Left cardiac atrium (tissue), 4 donors: ENCODE measurements at regions not wholly inside any gene's neighbourhood (a gene's known extent, or its start where the extent isn't known, plus 50 kb on each side); places are given as distances from the start of the nearest gene placed in this dataset.

Source experiments
- ATAC-seq, 2 donors: fragments of 200-7000 bp; cut with Tn5 transposase; one replicate each; pipeline ENCODE4 v1.9.1; 2020; ENCODE audit warnings: mild to moderate bottlenecking in 2 of 2, moderate library complexity in 2 of 2
- DNase-seq: peaks from one replicate; pipeline ENCODE4 v3.0.0-alpha.2; 2020
- intact Hi-C, 2 donors: fragments of 100-400 bp; cut with DNase I; formaldehyde crosslinking; loops; one replicate each; pipeline versions ENCODE4 v1.14.1 to v1.15.1; 2022 to 2023
- donor health status: DM: no; HTN: yes; CAD: no.
- donor health status: DM: no; HTN: yes; CAD: no; lungs with severe emphysema.
- donor health status: DM: yes; HTN: yes; CAD: no.
- donor health status: Dilated cardiomyopathy.

GRCh38 chr2:558302-558642 lies 118.9 kb downstream of the TMEM18 start:
- intact Hi-C loops: no loop called here
- no peak for DNase-seq
- no peak for ATAC-seq

- ATAC-seq (peak in 1 of 2 donors; percentile 37), DNase-seq (peak; percentile 39)
- intact Hi-C loops: no loop called here
Measured at GRCh38 chr2:557635-558301, 119.4 kb downstream of the TMEM18 start.

DNA sequence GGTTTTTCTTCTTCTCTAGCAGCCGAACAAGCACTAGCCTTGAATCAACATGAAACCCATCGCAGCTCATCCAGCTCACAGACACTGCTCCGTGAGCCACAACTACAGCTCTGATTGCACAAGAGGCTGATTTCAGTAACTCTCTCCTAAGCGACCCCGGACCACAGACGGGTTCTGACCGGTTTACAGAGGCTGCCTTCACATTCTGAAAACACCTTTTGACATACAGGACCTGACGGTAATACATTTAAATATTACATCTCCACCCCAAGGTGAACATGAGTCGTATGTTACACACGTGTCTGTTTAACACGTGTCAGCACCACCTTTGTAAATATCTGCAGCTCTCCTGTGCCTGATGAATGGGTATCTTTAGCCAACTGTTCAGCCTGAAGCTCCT lies 120.7 kb downstream of the TMEM18 start:
- intact Hi-C loops: no loop called here
- no peak for ATAC-seq
- no peak for DNase-seq

DNA sequence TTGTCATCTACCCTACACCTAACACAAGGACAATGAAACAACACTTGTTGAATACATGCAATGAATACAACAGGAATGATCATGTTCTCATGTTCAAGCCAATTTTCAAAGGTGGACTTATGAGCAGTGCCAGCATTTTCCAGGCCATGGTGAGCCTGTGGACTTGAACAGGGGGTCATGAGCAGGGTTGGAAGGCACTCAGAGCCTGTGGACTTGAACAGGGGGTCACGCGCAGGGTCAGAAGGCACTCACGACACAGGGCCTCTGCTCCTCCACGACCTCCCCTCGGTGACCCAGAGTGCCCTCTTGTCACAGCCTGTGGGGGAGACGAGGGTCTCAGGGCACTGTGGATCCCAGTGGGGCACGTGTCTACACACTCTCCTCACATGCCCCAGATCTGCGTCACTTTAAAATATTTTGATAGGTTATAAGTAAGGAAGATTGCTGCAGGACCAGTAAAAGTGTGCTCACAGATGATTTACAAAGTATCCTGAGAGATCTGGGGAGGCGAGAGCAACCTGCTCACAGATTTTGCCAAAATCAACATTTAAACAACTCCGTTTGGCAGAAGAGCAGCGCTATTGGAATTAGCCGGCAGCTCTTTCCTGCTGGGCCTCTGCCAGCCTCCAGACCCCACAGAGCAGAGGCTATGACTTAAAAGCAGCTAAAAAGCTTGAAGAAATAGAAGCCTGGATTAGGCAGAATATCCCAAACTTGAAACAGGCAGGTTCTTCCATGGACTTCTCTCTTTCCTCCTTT lies 121.9 kb downstream of the TMEM18 start:
- DNase-seq (no peak), ATAC-seq (no peak)

DNA sequence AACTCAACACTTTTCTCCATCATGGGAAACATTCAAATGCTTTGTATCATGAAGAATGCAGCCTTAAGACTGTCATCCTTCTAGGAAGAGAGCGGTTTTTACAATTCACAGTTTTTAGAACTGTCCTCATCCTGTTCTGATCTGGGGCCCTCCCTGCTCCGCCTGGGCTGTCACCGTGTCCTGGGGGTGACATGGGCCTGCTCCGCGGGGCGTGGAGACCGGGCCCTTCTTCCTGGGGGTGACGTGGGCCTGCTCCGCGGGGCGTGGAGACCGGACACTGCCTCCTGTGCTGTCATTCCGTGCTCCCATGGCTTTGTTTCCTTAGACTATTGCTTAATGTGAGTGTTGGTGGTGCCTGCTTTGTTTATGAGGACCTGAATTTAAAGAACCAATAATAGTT lies 122.8 kb downstream of the TMEM18 start:
- DNase-seq (no peak), ATAC-seq (no peak)
- intact Hi-C loops: no loop called here

More for the DNA sequence above, 121.9 kb downstream of the TMEM18 start:
- intact Hi-C loops: no loop called here

- no peak for ATAC-seq
- no peak for DNase-seq
- intact Hi-C loops: no loop called here
Measured at GRCh38 chr2:552906-553305, 124.3 kb downstream of the TMEM18 start.

DNA sequence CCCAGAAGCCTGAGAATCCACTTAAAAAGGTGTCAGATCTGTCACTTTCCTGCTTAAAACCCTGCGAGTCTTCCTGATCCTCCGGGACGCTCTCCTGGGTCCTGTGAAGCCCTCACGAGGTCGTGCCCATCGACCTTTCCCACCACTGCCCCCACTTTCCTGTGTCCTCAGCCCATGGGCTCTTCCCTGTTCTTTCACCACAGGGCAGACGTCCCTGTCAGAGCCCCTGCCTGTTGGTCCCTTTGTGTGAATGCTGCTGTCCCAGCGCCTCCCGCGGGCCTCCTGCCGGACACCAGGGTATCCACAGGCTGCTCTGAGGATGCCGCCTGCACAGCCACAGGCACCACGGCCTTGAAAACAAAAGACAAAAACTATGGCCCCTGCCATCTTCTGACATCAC lies 125.6 kb downstream of the TMEM18 start:
- DNase-seq (no peak), ATAC-seq (no peak)
- intact Hi-C loops: no loop called here

- intact Hi-C loops: no loop called here
- no peak for ATAC-seq
- no peak for DNase-seq
Measured at GRCh38 chr2:550860-551567, 126.2 kb downstream of the TMEM18 start.

DNA sequence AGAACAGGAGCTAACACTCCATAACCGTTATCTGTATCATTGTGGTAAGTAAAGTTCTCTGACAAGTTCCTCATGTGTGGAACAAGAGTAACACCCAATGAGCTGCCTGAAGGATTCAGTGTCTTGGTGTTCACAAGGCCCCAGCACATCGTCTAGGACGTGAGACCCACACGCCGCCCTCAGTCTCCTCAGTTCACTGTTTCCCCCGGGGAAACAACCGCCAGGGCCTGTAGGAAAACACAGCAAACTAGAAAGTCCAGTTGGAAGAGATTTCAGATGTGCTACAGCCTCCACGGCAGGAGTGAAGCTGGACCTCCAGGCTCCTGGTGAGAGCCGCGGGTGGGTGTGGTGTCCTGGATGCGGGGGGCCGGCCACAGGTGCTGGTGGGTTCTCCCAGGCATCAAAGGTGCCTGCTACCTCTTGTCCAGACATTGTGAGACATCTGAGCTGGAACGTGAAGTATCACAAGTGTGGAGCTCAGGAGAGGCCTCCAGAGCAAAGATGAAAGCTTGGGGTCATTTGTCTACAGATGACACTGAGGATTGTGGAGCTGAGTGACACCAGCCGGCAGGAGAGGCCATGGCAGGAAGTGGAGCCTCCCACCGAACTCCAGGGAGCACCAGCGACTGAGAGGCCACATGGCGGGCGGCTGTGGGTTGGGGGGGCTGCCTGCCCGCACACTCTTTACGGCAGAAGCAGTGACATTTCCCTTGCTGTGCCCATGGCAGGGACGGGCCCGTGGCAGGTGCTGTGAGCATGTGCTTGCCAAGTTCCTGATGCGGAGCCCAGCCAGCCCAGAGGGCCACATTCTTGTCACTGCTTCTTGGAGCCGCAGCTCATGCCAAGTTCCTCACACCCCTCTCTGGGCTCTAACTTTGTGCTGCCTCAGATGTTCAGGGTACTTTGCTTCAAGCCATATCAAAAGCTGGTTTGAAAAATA lies 131.2 kb downstream of the TMEM18 start:
- ATAC-seq: no peak
- no peak for DNase-seq
- intact Hi-C loops: no loop called here

GRCh38 chr2:545228-545627 lies 132.0 kb downstream of the TMEM18 start:
- DNase-seq (no peak), ATAC-seq (no peak)
- intact Hi-C loops: no loop called here

- DNase-seq (no peak), ATAC-seq (no peak)
- intact Hi-C loops: no loop called here
Measured at GRCh38 chr2:538646-539045, 138.6 kb downstream of the TMEM18 start.

- intact Hi-C loops: no loop called here
- no peak for ATAC-seq
- no peak for DNase-seq
Measured at GRCh38 chr2:535222-535621, 142.0 kb downstream of the TMEM18 start.

GRCh38 chr2:529852-530251 lies 147.4 kb downstream of the TMEM18 start:
- no peak for ATAC-seq

GRCh38 chr2:529424-529823 lies 147.8 kb downstream of the TMEM18 start:
- DNase-seq: no peak
- ATAC-seq: no peak
- intact Hi-C loops: no loop called here

More at GRCh38 chr2:529852-530251, 147.4 kb downstream of the TMEM18 start:
- intact Hi-C loops: no loop called here
- no peak for DNase-seq

DNA sequence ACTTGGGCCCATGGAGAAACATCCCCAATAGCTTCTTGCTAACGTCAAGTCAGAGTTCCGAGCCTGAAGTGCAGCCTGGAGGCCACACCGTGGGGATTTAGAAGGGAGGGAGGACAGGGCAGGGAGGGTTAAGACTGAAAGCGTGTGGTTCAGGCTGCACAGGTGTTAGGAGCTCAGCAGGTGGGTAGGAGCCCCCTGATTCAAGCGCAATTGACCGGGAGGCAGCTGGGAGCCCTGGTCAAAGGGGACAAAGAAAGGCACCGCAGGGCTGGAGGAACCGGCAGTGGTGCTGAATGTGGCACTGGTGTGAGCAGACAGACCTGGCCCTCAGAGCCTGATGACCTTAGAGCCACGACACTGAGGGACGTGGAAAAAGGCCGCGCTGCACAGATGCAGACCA lies 149.6 kb downstream of the TMEM18 start:
- no peak for DNase-seq
- no peak for ATAC-seq
- intact Hi-C loops: no loop called here

- intact Hi-C loops: no loop called here
- ATAC-seq (no peak), DNase-seq (no peak)
Measured at GRCh38 chr2:526918-527317, 150.3 kb downstream of the TMEM18 start.

DNA sequence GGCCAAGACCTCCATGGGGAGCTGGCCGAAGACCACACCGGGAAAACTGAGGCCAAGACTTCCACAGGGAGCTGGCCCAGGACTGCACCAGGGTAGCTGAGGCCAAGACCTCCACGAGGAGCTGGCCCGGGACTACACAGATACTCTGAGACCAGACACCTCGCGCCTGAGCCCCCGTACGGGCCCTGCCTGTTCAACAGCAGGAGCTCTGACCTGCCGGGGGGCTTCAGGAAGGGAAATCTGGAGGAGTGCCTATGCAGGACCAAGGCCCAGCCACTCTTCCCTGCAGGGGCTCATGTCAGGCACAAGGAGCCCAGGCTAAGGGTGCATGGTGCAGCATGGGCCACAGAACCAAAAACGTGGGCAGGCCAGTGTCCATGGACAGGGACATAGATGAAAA lies 151.6 kb downstream of the TMEM18 start:
- ATAC-seq: no peak
- no peak for DNase-seq
- intact Hi-C loops: no loop called here

GRCh38 chr2:525021-525420 lies 152.2 kb downstream of the TMEM18 start:
- intact Hi-C loops: no loop called here
- DNase-seq: no peak
- no peak for ATAC-seq

- no peak for DNase-seq
- intact Hi-C loops: no loop called here
- no peak for ATAC-seq
Measured at GRCh38 chr2:524442-524841, 152.8 kb downstream of the TMEM18 start.
